Transverse colon (tissue), 4 donors: ENCODE measurements at regions not wholly inside any gene's neighbourhood (a gene's known extent, or its start where the extent isn't known, plus 50 kb on each side); places are given as distances from the start of the nearest gene placed in this dataset.

Experiments
- CTCF ChIP-seq, 5 experiments: fragments of 200-600 bp in 3 of 5; fragments of 450-650 bp in 2 of 5; sonication (generic) in 3 of 5; IDR thresholded peaks; 1 replicate in 2 of 5; 2 replicates in 3 of 5; pipeline ENCODE4 v1.5.1; 2016 to 2017; ENCODE audit warnings: antibody characterized with exemption in 5 of 5, inconsistent platforms in 3 of 5, mild to moderate bottlenecking in 2 of 5, moderate library complexity in 1 of 5
- EP300 ChIP-seq: sonication (generic); formaldehyde crosslinking; IDR thresholded peaks from one replicate; pipeline ENCODE4 v1.6.1; 2017; ENCODE audit warnings: antibody characterized with exemption, low read depth
- POLR2A ChIP-seq: fragments of 450-650 bp; IDR thresholded peaks from one replicate; pipeline ENCODE4 v1.6.1; 2016; ENCODE audit warnings: antibody characterized with exemption, mild to moderate bottlenecking, moderate library complexity
- POLR2AphosphoS5 ChIP-seq, 3 donors: sonication (generic); formaldehyde crosslinking; IDR thresholded peaks; one replicate each; pipeline ENCODE4 v1.6.1; 2016; ENCODE audit warnings: antibody characterized with exemption in 3 of 3

GRCh38 chr18:60654298-60654697 is 281.7 kb upstream of the MC4R start:
- no peak for TF ChIP-seq CTCF (IDR thresholded peaks at IDR 0.05)
- TF ChIP-seq POLR2AphosphoS5 (IDR thresholded peaks at IDR 0.05), result no peak
- TF ChIP-seq POLR2A, result no peak
- TF ChIP-seq EP300, result no peak
